A673 (cell line): ENCODE measurements at regions not wholly inside any gene's neighbourhood (a gene's known extent, or its start where the extent isn't known, plus 50 kb on each side); places are given as distances from the start of the nearest gene placed in this dataset.

Experiments
- BruUV-seq: library from RNA; stranded (reverse); fragments of 400-500 nt; replicated peaks from 2 replicates; lab custom pipeline; 2021; lab: Mats Ljungman, UMichigan
- CTCF ChIA-PET: fragments of 300-600 bp; sonication (Branson Sonifier 250); formaldehyde crosslinking; loops from one replicate; lab custom pipeline; 2022; ENCODE audit warnings: antibody characterized with exemption; lab: Charles Lee
- POLR2A ChIA-PET: fragments of 300-600 bp; sonication (Branson Sonifier 250); formaldehyde crosslinking; loops from one replicate; lab custom pipeline; 2022; ENCODE audit warnings: antibody characterized with exemption; ENCODE audit not compliant: low non-redundant PET; lab: Charles Lee
- DNase-seq: peaks from one replicate; pipeline ENCODE4 v3.0.0-alpha.2; 2015; ENCODE audit warnings: low spot score
- H3K27ac ChIP-seq: fragments of 200-600 bp; sonication (generic); 2 replicates; pipeline ENCODE4 v1.5.1; 2016; ENCODE audit warnings: mixed run types, low read depth, mild to moderate bottlenecking, mixed read lengths, antibody characterized with exemption, low read length; ENCODE audit not compliant: poor library complexity, severe bottlenecking
- H3K27me3 ChIP-seq: fragments of 200-600 bp; sonication (generic); replicated peaks from 2 replicates; pipeline ENCODE4 v1.6.1; 2017; ENCODE audit warnings: mixed run types, low read depth, mild to moderate bottlenecking, mixed read lengths, antibody characterized with exemption, low read length; ENCODE audit not compliant: insufficient read depth, poor library complexity
- H3K36me3 ChIP-seq: fragments of 200-600 bp; sonication (generic); 2 replicates; pipeline ENCODE4 v1.6.1; 2016; ENCODE audit warnings: mixed run types, mild to moderate bottlenecking, mixed read lengths, antibody characterized with exemption, low read length; ENCODE audit not compliant: insufficient read depth, poor library complexity, severe bottlenecking
- H3K4me1 ChIP-seq: fragments of 200-600 bp; sonication (generic); 2 replicates; pipeline ENCODE4 v1.6.1; 2017; ENCODE audit warnings: mixed run types, mild to moderate bottlenecking, mixed read lengths, antibody characterized with exemption, low read length; ENCODE audit not compliant: insufficient read depth, poor library complexity, severe bottlenecking
- H3K4me3 ChIP-seq: fragments of 200-600 bp; sonication (generic); 2 replicates; pipeline ENCODE4 v1.5.1; 2016; ENCODE audit warnings: low read depth, mixed run types, mild to moderate bottlenecking, mixed read lengths, low read length; ENCODE audit not compliant: poor library complexity, severe bottlenecking
- H3K9me3 ChIP-seq: fragments of 200-600 bp; sonication (generic); 2 replicates; pipeline ENCODE4 v1.6.1; 2016; ENCODE audit warnings: mixed run types, low read depth, mild to moderate bottlenecking, mixed read lengths, antibody characterized with exemption, low read length; ENCODE audit not compliant: poor library complexity, severe bottlenecking
- CTCF ChIP-seq: fragments of 300-800, 200-600 bp; sonication (generic); conservative IDR thresholded peaks from 2 replicates; pipeline ENCODE4 v1.5.1; 2017; ENCODE audit warnings: low read depth, mild to moderate bottlenecking, antibody characterized with exemption, low read length, moderate library complexity, mixed read lengths
- EZH2 ChIP-seq: fragments of 200-600 bp; sonication (generic); IDR thresholded peaks from 2 replicates; pipeline ENCODE4 v1.6.1; 2017; ENCODE audit warnings: borderline replicate concordance, low read depth, mild to moderate bottlenecking, mixed read lengths, antibody characterized with exemption, low read length; ENCODE audit not compliant: poor library complexity, severe bottlenecking
- intact Hi-C: fragments of 100-400 bp; cut with micrococcal nuclease; formaldehyde crosslinking; loops from one replicate; pipeline ENCODE4 v1.10.0; 2022; ENCODE audit not compliant: unreplicated experiment

- CTCF ChIA-PET, result no interaction called here
- Histone ChIP-seq H3K9me3 (peaks cover 9% of the 10 kb centered on the region), H3K27me3 (no peaks in the 10 kb centered on the region), H3K27ac (no peak overlapping the region), H3K4me3 (no peak overlapping the region), H3K4me1 (no peaks in the 10 kb centered on the region), H3K36me3 (no peaks in the 10 kb centered on the region)
- BruUV-seq, result no TSS peak
- no peak for DNase-seq
- POLR2A ChIA-PET, result no interaction called here
- TF ChIP-seq CTCF, result no peak
- intact Hi-C loops, result no loop called here
These were observed 250.0 kb downstream of the NXPE2 start for GRCh38 chr11:114928260-114928870.

GRCh38 chr11:114929351-114930000 is 251.1 kb downstream of the NXPE2 start:
- CTCF ChIA-PET, result interaction anchor here (0.6 kb wide), 1 partner anchor 213 kb away, joined by 4 read pairs; no protein-coding TSS in a partner anchor
- POLR2A ChIA-PET, result no interaction called here
- no TSS peak for BruUV-seq

GRCh38 chr11:114938799-114939198 is 260.5 kb downstream of the NXPE2 start:
- Histone ChIP-seq H3K4me1 (no peaks in the 10 kb centered on the region), H3K27ac (no peak overlapping the region), H3K9me3 (no peaks in the 10 kb centered on the region), H3K4me3 (no peak overlapping the region), H3K27me3 (no peaks in the 10 kb centered on the region), H3K36me3 (no peaks in the 10 kb centered on the region)
- intact Hi-C loops, result no loop called here
- BruUV-seq, result no TSS peak
- DNase-seq, result no peak
- TF ChIP-seq CTCF (no peak), EZH2 (no peak)
- ChIA-PET CTCF (no interaction called here), POLR2A (no interaction called here)

More at GRCh38 chr11:114929351-114930000, 251.1 kb downstream of the NXPE2 start:
- no peaks in the 10 kb centered on the region for H3K36me3 ChIP-seq
- H3K9me3 ChIP-seq, result peaks cover 9% of the 10 kb centered on the region
- no peak overlapping the region for H3K27ac ChIP-seq
- H3K4me3 ChIP-seq, result no peak overlapping the region
- no peak for DNase-seq
- H3K4me1 ChIP-seq, result no peaks in the 10 kb centered on the region
- TF ChIP-seq CTCF (no peak), EZH2 (no peak)
- no peaks in the 10 kb centered on the region for H3K27me3 ChIP-seq
- intact Hi-C loops, result no loop called here
